ENCODE measurements at regions not wholly inside any gene's neighbourhood (a gene's known extent, or its start where the extent isn't known, plus 50 kb on each side); places are given as distances from the start of the nearest gene placed in this dataset.

- TF ChIP-seq CTCF (IDR thresholded peaks at IDR 0.05) (no peak), POLR2A (IDR thresholded peaks at IDR 0.05) (no peak)
Observed at GRCh38 chr12:114829833-114830232, 145.9 kb upstream of the TBX3 start.
